ENCODE measurements at regions not wholly inside any gene's neighbourhood (a gene's known extent, or its start where the extent isn't known, plus 50 kb on each side); places are given as distances from the start of the nearest gene placed in this dataset.
"Not testable (repeated sequence)": the region's sequence is repeated elsewhere in the genome, so short reads cannot be mapped to it uniquely, and the experiment has no call there.

DNA sequence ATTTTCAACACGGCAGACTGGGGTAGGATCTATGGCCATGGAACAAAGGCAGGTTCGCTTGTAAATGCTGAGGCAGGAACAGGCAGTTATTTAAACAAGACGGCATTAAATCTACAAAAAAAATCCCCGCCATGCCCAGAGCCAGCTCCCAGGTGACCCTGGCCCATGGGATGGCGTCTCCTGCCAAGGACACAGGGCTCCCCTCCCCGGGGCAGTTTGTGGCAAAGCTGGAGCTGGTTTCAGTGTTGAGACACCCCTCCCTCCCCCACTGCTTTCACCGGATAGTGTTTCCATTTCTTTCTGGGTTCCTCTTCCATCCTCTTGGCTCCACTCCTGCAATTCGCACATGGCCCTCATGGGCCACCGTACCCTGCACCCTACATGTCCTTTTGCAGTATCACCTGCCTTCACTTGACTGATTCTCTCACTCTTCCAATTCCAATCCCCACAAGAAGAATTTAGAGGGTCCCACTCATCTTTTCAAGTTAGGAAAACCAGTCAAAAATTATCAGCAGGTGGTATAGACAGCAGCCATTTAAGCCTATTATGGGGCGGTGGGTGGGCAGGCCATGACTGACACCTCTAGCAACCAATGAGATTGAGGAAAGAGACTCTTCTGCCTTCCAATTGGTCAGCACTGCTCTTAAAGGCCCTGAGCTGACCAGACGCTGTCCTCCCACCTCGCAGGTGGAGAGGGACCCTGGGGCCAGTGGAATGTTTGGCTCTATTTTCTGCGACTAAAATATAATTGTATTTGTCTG, 52.0 kb downstream of the OLIG1 start:
- DNase-seq = no peak

DNA sequence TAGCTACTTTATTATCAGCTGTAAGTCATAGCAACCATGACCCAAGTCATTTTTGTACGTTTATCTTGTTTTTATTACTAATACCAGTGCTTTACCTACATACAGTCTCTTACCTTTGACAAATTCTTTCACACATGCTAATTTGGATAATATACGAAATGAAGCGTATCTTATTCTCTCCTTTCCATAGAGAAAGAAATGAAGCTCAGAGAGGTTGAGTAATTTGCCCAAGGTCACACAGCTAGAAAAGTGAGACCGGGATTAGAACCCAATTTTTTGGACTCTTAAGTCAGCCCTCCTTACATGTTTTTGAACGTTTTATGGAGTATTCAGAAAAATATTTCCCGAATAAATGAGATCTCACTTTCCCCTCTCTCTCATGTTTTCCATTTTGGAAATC, 52.6 kb downstream of the OLIG1 start:
- no peak for DNase-seq

DNA sequence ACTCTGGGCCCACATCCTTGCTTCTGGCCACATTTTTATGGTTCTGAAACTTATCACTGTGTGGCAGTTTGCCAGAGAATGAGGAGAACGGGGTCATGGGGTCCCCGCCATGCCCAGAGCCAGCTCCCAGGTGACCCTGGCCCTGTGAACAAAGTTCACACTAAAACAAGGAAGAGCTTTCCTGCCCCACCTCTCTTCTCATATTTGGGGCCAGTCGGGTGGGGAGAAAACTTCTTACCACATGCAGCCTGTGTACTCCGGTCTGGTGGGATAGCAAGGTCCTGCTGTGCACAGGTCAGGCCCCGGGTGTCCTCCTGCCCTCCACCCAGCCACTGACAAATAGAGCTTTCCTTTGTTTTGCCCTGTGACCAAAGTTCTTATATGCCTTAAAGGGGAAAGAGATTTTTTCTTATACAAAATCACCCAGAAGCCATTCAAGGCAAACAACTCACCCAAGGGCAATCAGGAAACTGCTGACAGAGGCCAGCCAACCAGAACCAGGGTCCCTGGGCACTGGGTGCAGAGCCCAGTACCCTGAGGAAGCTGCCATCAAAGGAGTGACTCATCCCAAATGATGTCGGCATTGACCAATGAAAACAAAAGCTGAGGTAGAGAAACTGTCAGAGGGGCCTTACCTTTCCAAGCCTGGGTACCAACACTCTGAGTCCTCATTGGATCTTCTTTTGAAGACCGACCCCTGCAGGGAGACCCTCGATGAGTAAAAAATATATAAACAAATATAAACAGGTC, 53.6 kb downstream of the OLIG1 start:
- DNase-seq = no peak

DNA sequence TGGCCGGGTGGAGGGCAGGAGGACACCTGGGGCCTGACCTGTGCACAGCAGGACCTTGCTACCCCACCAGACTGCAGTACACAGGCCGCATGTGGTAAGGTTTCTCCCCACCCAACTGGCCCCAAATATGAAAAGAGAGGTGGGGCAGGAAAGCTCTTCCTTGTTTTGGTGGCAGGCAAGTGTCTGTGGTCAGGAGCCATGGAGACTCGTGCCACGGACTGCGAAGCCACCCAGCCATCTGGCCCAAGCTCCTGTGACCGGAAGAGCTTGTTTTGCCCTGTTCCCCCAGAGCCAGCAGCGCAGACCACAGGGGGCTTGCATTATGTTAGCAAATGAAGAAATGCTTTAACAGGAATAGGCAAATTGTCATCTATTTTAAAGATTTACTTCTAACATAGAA, 54.9 kb downstream of the OLIG1 start:
- DNase-seq = no peak

DNA sequence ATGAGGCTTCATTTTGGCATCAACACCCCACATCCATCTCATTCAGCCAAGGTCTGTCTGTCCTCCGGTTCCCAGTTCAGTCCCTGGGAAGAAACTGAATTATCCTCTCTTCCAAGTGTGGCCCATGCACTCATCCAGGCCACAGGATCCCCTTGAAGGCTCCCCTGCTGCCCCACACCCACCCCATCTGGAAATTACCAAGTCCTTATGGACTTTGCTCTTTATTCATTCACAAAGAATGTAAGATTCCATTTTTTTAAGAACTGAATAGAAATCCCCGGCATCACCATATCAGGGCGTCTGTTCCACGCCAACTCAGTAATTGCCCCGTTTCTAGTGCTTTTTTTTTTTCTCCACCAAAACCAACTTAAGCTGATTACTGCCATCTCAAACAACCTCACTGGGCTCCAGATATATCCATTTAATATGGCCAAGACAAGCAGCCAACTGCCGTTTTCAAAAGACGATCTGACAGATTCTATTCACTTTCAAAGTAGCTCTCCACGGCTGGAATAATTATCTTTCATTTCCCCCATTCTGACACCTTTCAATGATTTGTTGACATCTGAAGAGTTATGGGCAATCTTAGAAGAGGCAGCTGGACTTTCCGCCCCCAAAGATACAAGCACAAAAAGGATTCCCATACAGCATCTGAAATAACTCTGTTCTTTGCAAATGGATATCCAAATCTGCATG, 55.9 kb downstream of the OLIG1 start:
- DNase-seq = no peak

DNA sequence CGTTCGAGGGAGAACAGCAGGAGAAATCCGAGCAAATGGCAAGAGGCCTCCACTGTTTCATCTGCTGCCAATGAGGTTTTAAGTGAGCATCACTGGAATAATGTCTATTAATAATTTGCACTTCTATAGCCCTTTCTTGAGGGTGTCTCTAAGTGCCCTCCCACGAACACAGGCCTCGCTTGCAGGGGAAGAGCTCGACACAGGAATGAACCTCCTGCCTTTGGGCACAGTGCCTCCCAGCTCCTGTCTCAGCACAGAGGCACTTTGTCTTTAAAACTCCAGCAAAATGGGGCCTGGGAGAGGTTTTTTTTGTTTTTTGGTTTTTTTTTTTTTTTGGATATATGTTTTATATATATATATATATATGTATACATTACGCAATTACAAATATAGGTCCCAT, 56.6 kb downstream of the OLIG1 start:
- no peak for DNase-seq

DNA sequence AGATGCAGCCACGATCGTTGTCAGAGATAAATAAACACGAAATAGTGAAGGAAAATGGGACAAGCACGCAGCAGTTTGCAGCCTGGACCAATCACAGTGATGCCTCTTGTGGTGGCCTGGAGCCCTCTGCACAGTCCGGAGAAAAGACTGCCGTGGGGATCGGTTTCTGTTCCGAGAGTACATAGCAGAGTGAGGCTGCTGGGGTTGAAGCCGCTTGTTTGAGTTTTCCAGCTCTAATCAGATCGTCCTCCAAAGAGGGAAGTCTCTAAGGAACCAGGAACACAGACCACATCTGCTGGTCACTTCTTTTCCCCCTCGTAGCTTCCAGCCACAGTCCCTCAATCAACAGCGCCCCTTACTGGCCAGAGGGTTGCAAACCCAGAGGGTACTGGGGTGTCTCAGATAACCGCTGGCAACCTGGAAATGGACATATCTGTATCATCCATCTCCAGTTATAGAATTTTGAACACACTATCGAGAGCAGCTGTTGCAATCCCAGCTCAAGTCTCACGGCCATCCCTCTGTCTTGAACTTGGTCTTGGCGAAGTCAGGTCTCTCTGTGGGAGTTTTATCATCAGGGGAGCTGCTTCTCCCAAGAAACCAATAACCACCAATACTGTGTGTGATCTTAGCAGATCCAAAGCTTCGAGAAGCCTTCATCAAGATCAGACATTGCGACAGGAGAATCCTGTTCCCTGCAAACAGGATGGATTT, 57.4 kb downstream of the OLIG1 start:
- peak; percentile 28 for DNase-seq

DNA sequence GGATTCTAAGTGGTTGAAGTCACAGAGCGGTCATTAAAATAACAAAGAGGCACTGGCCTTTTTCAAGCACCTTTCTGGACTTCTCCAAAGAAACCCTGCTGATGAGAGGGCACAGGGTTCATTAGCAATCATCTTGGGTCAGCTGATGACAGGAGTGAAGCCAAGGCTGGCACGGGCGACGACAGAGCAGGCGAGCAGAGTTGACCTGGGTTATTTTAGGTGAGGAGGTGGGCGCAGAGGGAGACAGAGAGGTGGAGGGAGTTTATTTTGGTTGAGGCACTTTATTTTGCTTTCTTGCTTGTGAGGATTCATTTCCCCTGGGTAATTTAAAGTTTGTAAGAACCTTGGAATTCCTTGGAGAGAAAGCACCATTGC, 57.9 kb downstream of the OLIG1 start:
- DNase-seq = no peak

DNA sequence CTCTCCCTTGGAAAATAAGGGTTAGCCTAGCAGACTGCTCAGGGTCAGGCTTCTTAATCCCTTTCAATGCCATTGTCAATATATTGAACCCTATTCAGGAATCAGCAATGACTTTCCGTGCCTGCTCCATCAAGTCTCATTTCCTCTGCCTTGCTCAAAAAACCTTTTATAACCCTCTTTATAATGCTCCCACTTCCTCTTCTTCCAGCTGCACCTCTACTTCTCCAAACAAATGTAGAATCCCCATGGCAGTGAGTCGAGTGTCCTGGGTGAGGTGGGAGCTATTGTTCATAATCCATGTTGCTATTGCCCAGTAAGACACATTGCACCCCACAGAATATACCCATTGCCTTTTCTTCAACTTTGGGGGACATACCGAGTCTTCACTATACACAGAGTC, 58.6 kb downstream of the OLIG1 start:
- no peak for DNase-seq

DNA sequence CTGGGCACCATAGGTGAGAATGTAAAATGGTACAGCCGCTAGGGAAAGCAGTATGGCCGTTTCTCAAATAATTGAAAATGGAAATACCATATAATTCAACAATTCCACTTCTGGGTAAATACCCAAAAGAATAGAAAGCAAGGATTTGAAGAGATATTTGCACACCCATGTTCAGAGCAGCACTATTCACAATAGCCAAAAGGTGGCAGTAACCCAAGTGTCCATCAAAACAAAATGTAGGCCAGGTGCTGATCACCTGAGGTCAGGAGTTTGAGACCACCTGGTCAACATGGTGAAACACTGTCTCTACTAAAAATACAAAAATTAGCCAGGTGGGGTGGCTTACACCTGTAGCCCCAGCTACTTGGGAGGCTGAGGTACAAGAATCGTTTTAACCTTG, 62.1 kb downstream of the OLIG1 start:
- no peak for DNase-seq

DNA sequence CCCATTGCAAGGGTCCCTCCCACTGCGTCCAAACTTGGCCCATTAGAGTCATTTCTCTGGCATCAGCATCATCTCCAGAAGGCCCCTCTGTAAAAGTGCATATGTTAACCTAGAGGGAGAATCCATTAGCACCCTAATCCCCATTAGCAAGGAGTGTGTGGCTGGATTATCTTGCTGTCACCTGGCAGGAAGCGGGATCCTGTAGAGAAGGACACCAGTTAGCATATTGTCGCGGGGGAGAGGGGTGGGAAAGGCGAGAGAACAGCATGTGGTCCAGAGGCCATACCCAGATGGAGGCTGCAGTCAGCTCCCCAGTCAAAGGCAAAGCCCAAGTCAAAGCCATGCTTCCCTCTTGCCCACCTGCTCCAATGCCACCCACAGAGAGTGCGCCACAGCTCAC, 64.0 kb downstream of the OLIG1 start:
- no peak for DNase-seq

DNA sequence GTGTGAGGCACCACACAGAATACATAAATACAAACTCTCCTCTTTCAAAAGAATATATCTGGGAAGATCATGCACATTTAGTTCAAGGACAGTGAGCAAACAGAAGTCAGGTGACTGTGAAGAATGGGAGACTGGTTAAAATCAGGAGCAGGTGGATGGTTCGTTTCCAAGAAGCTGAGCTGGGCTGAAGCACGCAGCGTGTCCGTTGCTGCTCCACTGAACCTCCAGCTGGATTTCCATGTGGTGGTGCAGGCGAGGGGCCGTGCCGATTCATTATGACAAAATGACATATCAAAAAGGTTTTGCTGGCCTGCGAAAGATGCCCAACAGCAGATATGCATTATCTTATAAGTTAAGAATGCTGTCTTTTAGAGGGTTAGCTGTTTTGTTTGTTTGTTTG, 66.0 kb downstream of the OLIG1 start:
- DNase-seq = no peak

DNA sequence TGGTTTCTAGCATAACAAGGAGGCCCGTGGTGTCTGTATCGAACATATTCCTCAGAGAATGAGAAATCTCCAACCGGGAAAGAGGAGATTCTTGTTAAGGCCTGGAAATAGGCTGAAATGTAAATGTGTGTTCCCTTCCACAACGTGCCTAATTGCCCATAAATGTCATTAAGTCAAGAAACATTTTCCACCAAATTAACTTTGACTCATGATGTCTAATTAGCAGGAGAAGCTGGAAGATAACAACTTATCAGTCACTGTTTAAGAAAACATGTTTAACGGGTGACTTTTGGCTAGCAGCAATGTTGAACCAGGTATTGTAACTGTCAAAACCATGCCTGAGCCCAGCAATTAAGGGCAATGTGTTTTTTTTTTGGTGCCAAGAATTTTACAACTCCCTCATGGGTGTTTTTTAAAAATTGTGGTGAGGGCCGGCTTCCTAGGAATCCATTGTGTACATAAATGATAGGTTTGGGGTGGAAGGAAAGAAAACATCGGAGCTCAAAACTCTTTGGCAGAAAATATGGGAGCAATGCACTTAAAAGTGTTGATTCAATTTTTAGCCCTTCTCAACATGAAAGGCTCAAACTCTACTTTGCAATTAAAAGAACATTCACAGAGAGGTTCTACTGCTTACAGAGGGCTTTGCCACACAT, 67.0 kb downstream of the OLIG1 start:
- DNase-seq = peak; percentile 80

DNA sequence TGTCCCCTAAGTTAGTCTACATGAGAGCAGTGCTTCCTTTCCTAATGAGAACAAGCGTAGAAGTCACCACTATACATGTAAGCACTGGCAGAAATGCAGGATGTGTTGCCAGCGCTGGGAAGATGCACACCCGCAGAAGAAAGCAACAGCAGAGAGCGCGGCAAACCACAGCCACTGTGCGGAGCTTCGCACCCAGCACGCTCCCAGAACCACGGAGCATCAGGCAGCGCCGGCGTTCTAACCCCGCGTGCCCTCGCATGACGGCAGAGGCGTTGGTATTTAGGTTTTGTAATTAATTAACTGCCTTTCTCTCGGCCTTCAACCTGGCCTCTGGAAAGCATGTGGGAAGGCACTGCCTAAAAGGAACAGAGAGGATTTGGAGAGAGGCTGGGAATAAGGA, 69.1 kb downstream of the OLIG1 start:
- no peak for DNase-seq

DNA sequence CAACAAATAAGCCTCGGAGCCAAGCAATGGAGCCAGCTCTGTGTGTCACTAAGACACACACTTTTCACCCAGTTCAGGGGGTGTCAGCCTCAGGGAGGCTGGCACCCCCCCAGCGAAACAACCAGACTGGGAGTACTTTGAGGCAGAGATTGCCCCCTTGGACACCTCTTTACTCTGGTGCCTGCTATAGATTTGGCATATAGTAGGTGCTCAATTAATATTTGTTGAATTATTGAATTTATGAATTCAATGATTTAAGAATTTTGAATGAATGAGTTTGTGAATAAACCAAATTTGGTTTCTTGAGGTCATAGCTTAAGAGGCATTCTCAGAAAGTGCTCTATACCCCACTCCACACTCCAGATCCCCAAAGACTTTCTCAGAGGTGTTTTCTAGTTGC, 70.3 kb downstream of the OLIG1 start:
- DNase-seq = no peak

DNA sequence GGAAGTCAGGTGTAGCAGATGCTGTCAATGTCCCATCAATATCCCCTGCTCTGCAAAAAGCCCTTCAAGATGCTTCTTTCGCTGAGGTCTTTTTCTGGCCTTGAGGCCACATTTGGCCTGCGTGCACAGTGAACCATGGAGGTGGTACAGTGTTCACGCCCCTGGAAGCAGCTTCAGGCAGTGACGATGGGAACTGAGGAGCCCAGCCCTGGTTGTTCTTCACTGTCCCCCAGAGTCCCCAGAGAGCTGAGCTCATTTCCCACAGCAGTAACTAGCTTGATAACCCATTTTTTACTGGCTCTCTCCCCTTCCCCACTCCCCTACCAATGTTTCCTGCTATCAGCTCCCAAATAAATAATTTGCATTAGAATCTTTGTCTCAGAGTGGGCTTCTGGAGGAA, 76.5 kb downstream of the OLIG1 start:
- DNase-seq = no peak

DNA sequence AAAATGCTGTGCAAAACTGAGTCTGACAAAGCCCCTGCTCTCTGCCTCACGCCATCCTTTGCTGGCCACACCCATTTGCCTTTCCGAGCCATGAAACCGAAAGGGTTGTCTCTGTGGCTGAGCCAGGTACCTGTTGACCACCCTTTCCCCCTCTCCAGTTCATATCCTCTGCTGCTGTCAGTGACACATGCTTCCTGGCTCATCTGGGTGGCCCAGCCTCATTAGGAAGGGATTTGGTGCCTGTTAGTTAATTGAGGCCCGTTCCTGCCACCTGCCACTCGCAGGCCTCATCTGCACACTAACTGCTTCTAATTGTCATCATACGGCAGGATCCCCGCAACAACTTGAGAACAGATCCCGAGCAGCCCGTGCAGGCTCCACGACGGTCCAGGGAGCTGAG, 79.2 kb downstream of the OLIG1 start:
- no peak for DNase-seq

DNA sequence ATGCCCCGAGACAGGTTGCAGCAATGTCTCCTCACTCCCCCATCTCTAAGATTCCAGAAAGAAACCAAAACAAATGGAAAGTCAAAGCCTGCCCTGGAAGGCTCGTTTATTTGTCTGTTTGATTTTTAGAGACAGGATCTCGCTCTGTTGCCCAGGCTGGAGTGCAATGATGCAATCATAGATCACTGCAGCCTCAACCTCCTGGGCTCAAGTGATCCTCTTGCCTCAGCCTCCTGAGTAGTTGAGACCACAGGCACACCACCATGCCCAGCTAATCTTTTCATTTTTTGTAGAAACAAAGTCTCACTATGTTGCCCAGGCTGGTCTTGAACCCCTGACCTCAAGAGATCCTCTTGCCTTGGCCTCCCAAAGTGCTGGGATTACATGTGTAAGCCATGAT, 78.8 kb upstream of the IFNAR2 start:
- DNase-seq = not testable (repeated sequence)

DNA sequence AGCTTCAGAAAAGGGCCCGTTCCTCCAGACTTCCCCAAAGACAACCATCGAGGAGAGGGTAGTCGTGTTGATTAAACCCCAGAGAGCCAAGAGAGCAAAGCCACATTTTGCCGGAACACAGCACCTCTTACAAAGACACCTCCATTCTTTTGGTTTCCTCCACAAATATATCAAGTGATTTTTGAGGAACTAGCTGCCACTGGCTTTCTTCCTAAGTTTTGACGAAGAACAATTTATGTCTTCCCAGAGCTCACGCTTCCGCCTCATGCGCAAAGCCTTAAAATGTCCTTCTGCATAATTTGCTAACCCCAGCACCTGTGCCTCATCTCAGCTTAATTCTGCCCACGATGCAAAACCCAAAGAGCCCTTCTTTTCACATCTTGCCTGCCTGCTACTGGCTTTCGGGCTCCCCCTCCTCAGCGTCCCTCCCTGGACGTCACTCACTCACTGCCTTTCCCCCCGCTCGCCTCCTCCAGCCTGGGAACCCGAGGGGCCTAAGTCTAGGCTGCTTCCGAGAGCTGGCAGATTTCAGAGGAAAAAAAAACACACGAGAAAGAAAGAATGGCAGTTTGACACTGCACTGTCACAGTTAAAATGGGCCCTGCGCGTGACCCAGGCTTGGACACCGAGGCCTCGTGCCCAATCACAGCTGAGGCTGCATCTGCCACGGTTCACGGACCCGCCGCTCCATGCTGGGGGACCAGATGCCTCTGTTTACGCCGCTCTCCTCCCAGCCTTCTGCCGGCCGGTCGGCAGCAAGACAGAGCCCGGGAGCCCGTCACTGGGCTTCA, 77.6 kb upstream of the IFNAR2 start:
- DNase-seq = no peak

DNA sequence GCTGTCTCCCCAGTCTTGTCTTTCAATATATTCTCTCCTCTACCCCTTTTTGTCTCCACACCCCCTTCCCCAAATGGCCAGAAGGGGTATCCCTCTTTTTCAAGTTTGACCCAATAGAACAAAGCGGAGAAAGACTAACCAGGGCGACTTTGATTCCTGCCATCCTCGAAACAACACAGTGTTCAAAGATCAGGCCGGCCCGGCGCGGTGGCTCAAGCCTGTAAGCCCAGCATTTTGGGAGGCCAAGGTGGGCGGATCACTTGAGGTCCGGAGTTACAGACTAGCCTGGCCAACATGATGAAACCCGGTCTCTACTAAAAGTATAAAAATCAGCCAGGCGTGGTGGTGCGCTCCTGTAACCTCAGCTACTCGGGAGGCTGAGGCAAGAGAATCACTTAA, 77.0 kb upstream of the IFNAR2 start:
- no peak for DNase-seq

DNA sequence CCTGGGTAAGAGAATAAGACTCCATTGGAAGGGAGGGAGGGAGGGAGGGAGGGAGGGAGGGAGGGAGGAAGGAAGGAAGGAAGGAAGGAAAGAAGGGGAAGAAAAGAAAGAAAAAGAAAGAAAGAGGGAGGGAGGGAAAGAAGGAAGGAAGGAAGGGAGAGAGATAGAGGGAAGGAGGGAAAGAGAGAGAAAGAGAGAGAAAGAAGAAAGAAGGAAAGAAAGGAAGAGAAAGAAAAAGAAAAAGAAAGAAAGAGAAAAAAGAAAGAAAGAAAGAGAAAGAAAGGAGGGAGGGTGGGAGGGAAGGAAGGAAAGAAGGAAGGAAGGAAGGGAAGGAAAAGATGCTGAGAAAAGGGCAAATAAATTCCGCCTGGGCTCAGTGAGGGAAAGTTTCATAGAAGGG, 74.7 kb upstream of the IFNAR2 start:
- no peak for DNase-seq

DNA sequence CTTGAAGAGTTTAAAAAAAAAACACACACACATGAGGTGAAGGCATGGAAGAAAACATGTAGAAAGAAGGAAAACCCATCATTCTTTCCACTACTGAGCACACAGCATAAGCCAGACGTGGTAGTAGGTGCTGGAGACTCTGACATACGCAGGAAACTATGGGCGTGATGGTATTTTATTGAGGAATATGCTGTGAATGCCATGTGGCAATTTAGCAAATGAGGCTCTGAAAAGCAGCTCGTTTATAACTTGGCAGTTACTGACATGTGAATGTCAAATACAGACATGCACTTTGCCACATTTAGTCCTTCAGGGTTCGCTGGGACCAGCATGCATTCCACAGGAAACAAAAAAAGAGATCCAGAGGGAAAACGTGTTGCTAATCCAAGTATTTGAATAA, 74.3 kb upstream of the IFNAR2 start:
- DNase-seq = no peak
